WTC11 (cell line): ENCODE measurements at regions not wholly inside any gene's neighbourhood (a gene's known extent, or its start where the extent isn't known, plus 50 kb on each side); places are given as distances from the start of the nearest gene placed in this dataset.

Experiments
- ATF2 ChIP-seq: sonication (generic); formaldehyde crosslinking; IDR thresholded peaks from 2 replicates; pipeline ENCODE4 v1.8.1; 2022; ENCODE audit warnings: low read depth, missing genetic modification reagents, borderline replicate concordance
- CREB1 ChIP-seq: sonication (generic); formaldehyde crosslinking; IDR thresholded peaks from 2 replicates; pipeline ENCODE4 v1.8.0; 2023; ENCODE audit warnings: mild to moderate bottlenecking, missing genetic modification reagents
- E2F4 ChIP-seq: sonication (generic); formaldehyde crosslinking; IDR thresholded peaks from 2 replicates; pipeline ENCODE4 v1.8.1; 2022; ENCODE audit warnings: low read depth, mild to moderate bottlenecking, moderate library complexity, missing genetic modification reagents, borderline replicate concordance
- ZNF232 ChIP-seq: sonication (generic); formaldehyde crosslinking; IDR thresholded peaks from 2 replicates; pipeline ENCODE4 v1.8.0; 2022; ENCODE audit warnings: mild to moderate bottlenecking, missing genetic modification reagents
- TF ChIP-seq, protein P1 (sequence below): sonication (generic); formaldehyde crosslinking; IDR thresholded peaks from 2 replicates; pipeline ENCODE4 v1.8.0; 2022; ENCODE audit warnings: mild to moderate bottlenecking, missing genetic modification reagents

- TF ChIP-seq, protein P1, sequence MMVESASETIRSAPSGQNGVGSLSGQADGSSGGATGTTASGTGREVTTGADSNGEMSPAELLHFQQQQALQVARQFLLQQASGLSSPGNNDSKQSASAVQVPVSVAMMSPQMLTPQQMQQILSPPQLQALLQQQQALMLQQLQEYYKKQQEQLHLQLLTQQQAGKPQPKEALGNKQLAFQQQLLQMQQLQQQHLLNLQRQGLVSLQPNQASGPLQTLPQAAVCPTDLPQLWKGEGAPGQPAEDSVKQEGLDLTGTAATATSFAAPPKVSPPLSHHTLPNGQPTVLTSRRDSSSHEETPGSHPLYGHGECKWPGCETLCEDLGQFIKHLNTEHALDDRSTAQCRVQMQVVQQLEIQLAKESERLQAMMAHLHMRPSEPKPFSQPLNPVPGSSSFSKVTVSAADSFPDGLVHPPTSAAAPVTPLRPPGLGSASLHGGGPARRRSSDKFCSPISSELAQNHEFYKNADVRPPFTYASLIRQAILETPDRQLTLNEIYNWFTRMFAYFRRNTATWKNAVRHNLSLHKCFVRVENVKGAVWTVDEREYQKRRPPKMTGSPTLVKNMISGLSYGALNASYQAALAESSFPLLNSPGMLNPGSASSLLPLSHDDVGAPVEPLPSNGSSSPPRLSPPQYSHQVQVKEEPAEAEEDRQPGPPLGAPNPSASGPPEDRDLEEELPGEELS = no peak
- TF ChIP-seq E2F4 (CRISPR knock-in tag) (no peak), ZNF232 (CRISPR knock-in tag) (no peak), CREB1 (CRISPR knock-in tag) (no peak), ATF2 (CRISPR knock-in tag) (no peak)
These were observed 868.5 kb upstream of the TENM4 start for GRCh38 chr11:80309301-80309700.
